ENCODE measurements at regions not wholly inside any gene's neighbourhood (a gene's known extent, or its start where the extent isn't known, plus 50 kb on each side); places are given as distances from the start of the nearest gene placed in this dataset.
"Not testable (repeated sequence)": the region's sequence is repeated elsewhere in the genome, so short reads cannot be mapped to it uniquely, and the experiment has no call there.

DNA sequence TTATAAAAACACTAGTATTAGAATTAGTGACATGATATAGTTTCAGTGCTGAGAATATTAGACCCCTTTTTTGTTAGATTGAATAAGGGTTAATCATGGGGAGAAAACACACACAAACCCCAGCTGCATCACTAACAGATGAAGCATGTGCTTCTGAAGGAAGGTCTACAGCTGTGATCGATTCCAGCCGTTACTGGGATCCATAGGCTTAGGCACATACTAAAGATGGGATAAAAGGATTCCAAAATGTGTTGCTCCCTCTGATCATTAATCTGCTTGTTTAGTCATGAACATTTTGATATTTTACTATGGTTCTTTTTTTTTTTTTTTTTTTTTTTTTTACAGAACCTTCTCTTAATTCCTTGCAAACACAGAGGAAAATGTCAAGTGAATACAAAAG lies 1591.3 kb downstream of the EFNB2 start:
- FAIRE-seq = no peak
- DNase-seq (ENCODE audit: low spot score in 2 of 2) = no peak

DNA sequence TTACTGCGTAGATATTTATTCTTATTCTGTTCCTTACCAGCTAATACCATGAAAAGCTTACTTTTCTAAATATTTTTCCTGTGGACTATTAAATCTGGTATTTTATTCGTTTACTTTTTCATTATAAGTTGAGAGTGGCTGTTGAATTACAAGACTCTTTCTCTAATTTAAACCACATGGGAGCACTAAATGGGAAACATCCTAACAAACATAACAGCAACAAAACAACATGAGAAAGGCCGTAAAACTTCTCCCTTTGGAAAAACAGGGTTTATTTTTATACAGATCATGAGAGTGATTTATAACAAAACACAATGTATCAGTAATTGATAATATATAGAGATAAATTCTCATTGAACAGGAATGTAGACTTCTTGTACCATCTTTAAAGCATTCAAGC lies 1592.1 kb downstream of the EFNB2 start:
- FAIRE-seq (no peak), DNase-seq (ENCODE audit: low spot score in 2 of 2) (no peak)

DNA sequence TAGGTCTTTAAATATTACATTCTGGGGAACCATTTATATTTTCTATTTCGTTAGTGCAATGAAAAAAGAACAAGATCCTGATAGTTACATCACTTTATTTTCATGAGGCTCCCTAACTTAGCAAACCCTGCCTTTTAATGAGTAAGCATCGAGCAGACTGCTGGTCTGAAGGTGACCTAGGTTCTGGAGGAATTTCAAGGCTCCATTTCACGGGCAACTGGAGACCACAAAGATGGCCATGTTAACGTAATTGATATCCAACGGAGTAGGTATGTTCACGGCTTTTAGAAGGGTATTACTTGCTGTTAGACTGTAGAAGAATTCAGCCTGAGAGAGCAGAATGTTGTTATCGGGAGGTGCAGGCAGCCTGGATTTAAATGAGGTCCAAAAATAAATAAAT lies 1597.6 kb downstream of the EFNB2 start:
- no peak for DNase-seq (ENCODE audit: low spot score in 2 of 2)
- no peak for FAIRE-seq

DNA sequence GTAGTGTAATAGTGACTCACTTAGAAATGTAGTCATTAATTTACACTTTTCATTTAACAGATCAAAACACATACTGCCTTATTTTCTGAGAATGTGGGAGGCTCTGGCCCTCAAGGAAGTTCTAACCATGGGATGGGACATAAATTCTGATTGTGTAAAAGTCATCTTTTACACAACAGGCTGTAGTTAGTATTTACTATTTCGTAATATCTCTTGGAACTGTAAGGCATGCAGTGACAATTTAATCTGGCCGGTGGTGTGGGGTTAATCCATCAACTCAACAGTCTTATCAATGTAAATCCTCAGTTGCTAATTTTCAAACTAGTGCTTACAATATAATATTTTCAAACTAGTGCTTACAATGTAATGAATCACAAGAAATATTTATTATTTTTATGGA lies 1599.2 kb downstream of the EFNB2 start:
- no peak for DNase-seq (ENCODE audit: low spot score in 2 of 2)
- no peak for FAIRE-seq

DNA sequence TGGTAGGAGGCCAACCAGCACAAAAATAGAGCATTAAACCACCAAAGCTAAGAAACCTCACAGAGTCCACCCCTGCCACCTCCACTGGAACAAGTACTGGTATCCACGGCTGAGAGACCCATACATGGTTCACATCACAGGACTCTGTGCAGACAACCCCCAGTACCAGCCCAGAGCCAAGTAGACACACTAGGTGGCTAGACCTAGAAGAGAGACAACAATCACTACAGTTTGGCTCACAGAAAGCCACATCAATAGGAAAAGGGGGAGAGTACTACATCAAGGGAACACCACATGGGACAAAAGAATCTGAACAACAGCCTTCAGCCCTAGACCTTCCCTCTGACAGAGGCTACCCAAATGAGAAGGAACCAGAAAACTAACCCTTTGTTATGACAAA lies 1614.9 kb downstream of the EFNB2 start:
- not testable (repeated sequence) for DNase-seq (ENCODE audit: low spot score in 2 of 2); FAIRE-seq

DNA sequence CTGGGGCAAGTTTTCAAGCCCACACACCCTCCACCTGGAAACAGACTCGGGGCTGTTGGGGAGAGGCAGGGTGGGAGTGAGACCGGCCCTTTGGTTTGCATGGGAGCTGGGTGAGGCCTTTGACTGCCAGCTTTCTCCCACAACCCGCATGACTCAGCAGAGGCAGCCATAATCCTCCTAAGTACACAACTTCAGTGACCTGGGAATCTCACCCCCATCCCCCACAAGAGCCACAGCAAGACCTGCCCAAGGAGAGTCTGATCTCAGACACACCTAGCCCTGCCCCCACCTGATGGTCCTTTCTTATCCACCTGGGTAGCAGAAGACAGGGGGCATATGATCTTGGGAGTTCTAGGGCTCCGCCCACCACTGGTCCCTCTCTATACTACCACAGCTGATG lies 1615.4 kb downstream of the EFNB2 start:
- no peak for FAIRE-seq

DNA sequence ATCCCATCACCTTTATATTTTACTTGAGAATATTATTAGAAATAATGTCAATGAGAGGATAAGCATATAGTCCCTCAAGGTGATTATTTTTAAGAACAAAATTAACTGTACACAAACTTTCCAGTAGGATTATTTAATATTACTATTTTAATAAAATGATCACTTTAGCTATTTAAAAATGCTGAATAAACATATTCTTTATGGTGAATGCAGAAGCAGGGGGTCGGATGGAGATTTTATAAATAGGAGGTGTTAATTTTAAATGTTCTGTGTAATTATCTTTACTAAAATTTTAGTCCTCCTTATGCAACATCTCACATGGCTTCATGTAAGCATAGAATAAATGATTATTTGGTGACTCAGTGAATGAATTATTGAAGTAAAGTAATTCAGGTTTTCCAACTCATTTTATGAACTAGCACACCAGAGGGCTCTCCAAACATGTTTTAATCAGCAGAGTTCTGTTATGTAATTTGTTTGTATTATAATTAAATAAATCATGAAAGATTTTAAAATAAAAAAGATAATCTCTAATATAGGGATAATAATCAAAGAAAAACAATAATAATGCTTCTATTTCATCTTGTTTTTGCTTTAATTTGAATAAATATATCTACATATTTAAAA lies 1635.2 kb downstream of the EFNB2 start:
- no peak for DNase-seq (ENCODE audit: low spot score in 2 of 2)
- FAIRE-seq = no peak

More for the DNA sequence above, 1615.4 kb downstream of the EFNB2 start:
- DNase-seq (ENCODE audit: low spot score in 2 of 2) = no peak

DNA sequence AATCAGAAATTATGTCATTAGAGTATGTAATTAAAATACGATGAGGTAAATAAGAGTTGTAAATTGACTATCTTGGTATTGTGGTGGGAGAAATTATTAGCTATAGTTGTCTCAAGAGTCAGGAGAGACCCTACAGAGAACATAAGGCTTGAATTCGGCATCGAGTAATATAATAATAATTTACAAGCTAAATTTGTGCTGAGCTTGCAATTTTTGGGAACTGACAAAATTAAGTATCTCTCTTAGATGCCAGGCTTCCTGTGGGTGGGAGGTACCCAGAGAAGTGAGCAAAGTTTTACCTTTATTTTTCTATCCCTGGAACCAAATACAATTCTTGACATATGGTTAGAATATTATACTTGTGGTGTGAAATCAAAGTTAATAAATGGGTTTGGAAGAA lies 1637.0 kb downstream of the EFNB2 start:
- DNase-seq (ENCODE audit: low spot score in 2 of 2) (no peak), FAIRE-seq (no peak)

DNA sequence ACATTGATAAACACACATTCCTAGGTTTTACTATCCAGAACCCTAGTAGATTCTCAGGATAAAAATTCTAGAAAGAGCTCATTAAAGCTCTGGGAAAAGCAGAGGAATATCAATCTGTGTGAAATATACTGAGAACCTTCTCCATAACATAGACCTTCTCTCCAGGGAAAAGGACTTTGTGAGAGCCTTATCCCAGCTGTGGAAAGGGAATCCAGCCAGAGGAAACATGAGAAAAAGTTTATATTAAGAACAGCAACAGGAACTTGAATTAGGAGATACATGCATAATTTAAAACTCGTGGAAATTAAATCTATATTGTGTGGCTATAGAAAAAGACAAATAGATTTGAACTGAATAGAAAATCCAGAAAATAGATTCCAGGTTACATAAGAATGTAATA lies 1639.9 kb downstream of the EFNB2 start:
- FAIRE-seq (no peak), DNase-seq (ENCODE audit: low spot score in 2 of 2) (no peak)

DNA sequence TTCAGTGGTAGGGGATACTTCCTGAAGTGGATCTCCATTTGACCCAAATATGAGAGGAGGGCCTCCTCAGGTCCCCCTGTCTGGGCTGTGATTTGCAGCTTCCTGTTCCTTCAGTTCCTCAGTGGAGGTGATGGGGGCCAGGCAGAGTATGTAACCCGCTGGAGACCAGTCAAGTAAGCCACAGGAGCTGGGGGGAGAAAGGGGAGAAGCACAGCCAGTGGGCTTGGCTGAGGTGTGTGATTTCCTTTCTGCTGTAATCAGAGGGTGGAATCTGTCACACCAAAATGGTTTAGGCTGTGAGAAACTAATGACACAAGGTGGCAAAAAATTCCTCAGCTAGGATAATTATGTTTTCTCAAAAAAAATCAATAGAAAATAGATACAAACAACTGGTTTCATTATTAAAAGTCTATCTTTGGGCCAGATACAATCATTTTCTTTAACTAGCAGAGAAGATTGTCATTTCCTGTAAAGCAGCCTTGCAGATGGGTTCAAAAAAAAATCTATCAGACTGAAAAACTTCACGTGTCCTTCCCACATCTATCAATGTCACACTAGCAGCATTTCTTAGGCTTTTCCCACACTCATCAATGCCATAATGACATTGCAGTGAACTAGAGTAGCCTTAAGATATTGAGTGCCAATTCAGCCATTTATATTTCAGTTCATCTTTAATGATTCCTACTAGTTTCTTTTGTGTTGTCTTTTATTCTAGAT lies 1660.3 kb downstream of the EFNB2 start:
- FAIRE-seq (no peak), DNase-seq (ENCODE audit: low spot score in 2 of 2) (no peak)

DNA sequence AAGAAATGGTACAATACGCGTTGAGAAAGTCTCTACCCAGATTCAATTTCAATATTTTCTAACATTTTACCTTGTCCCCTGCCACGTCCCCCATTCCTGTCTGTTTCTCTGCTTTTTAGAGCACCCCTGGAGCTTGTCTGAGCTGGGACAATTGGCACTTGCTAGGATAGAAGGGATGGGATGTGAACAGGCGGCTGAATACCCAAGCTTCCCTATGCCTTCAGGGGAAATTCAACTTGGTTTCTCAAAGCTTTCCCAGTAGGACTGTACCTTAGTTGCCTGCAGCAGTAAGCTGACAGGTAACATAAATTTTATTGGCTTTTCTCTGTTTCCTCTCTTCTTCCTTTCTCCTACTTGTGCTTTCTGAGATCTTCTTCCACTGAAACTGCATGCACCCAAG lies 1663.3 kb downstream of the EFNB2 start:
- DNase-seq (ENCODE audit: low spot score in 2 of 2) = no peak
- FAIRE-seq = no peak

DNA sequence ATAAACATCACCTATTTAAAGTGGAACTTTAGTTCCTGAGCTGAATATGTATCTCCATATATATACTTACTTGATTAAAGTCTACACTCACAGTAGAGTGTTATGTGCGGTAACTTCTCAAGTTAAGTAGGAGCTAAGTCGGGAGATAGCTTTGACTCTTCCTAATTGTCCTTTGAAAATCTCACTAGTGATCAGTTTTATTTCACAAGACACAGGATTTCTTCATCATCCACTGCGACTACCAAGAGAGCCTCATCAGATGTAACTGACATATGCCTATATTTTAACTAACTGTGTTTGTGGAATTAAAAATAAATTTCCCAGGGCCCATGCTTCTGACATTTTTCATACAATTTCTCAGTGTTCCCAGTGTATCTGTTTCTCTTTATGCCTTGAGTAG lies 1664.0 kb downstream of the EFNB2 start:
- DNase-seq (ENCODE audit: low spot score in 2 of 2) (no peak), FAIRE-seq (no peak)

DNA sequence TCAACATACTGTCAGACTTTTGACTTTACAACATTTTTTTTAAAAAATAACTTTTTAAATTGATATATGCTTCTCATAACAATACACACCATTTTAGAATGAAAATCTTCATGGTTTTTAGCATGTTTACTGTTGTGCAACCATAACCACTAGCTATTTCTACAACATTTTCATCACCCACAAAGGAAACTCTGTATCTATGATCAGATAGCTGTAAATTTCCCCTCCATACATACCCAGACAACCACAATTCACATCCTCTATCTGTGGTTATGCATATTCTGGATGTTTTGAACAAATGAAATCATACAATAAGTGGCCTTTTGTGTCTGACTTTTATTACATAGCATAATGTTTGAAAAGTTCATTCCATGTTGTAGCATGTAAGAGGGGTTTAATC lies 1666.0 kb downstream of the EFNB2 start:
- DNase-seq (ENCODE audit: low spot score in 2 of 2) (no peak), FAIRE-seq (no peak)

DNA sequence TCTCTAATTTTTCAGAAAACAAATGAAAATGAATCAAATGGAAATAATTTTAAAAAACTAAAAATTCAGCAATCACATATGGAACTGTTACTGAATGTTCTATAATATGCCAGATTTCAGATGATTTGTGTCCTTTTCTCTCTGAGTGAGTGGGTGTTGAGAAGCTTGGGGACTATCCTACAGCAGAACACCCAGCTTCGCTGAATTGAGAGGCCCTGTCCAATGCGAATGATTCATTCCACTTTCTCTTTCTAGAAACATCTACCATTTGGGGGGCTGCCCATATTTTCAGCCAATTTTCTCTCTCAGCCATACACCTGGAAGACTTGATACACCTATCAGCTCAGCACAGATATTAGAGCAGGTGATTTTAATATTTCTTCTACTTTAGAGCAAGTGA lies 1666.7 kb downstream of the EFNB2 start:
- FAIRE-seq (no peak), DNase-seq (ENCODE audit: low spot score in 2 of 2) (no peak)

DNA sequence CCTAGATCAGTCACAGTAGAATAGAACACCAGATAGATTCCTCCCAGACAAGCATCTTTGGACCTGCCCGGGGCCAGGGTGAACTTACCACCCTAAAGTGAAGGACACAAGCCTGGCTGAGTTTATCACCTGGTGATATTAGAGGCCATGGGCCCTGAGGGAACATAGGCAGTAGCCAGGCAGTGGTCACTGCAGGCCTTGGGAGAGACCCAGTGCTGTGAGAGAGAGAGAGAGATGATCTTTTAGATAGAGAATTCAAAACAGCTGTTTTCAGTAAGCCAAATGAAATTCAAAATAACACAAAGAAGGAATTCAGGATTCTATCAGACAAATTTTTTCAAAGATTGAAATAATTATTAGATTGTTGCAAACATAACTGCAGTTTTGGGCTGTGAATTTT lies 1679.9 kb downstream of the EFNB2 start:
- FAIRE-seq = no peak
- no peak for DNase-seq (ENCODE audit: low spot score in 2 of 2)

DNA sequence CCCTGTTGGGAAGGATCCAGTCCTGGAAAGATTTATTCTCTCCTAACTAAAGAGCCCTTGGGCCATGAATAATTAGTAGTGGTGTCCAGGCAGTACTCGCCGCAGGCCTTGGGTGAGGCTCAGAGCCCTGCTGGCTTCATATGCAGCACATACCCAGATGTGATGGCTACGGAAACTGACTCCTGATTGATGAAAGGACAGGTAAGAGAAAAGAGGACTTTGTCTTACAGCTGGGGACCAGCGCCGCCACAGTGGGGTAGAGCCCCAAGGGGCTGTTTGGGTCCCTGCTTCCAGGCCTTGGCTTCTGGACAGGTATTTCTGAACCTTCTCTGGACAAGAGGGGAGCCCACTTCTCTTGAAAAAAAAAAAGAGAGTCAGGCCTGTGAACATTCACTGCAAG lies 1680.8 kb downstream of the EFNB2 start:
- FAIRE-seq = no peak
- no peak for DNase-seq (ENCODE audit: low spot score in 2 of 2)

DNA sequence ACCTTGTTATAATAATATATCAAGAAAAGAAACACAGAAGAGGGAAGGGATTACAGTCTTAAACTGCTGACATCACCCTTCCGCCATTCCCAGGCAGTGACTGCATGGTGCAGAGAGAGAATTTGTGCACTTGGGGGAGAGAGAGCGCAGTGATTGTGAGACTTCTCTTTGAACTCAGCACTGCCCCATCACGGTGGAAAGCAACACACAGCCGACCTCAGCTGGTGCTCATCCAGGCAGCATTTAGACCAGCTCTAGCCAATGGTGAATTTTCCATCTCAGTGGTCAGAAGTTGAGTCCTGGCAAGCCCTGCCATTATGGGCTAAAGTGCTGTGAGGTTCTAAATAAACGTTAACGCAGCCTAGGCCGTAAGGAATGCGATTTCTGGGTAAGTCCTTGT lies 1681.5 kb downstream of the EFNB2 start:
- no peak for FAIRE-seq
- DNase-seq (ENCODE audit: low spot score in 2 of 2) = no peak

DNA sequence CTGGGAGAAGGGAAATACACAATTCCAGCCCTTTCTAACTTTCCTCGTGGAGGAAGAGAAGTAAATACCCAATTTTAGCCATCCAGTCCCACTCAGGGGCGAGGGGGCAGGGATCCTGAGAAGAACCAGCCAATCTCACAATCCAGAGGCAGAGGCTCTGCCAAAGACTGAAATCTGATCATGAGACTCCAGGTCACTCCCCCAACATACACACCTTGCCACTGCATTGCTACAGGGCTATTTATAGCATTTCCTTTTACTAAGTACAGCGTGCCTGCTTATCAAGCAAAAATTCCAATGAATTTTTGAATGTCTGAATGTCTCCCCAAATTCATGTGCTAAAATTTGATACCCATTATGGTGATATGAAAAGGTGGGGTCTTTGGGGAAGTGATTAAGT lies 1687.5 kb downstream of the EFNB2 start:
- no peak for DNase-seq (ENCODE audit: low spot score in 2 of 2)
- FAIRE-seq = no peak

DNA sequence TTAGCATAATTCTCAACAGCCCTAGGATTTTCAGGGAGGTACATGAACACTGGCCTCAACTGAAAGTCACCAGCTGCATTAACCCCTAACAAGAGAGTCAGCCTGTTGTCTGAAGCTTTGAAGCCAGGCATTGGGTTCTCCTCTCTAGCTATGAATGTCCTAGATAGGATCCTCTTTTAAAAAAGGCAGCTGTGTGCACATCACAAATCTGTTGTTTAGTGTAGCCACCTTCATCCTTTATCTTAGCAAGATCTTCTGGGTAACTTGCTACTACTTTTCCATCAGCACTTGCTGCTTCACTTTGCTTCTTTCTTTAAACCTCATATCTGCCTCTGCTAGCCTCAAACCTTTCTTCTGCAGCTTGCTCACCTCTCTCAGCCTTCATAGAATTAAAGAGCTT lies 1692.1 kb downstream of the EFNB2 start:
- DNase-seq (ENCODE audit: low spot score in 2 of 2) (no peak), FAIRE-seq (no peak)

DNA sequence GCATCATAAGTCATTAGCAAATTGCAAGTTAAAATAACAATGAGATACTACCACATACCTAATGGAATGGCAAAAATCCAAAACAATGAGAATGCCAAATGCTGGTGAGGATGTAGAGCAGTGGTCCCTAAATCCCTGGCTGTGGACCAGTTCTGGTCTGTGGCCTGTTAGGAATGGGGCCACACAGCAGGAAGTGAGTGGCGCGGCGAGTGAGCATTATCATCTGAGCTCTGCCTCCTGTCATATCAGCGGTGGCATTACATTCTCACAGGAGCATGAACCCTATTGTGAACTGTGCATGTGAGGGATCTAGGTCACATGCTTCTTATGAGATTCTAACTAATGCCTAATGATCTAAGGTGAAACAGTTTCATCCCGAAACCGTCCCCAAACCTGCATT lies 1694.4 kb downstream of the EFNB2 start:
- DNase-seq (ENCODE audit: low spot score in 2 of 2) = no peak
- FAIRE-seq = no peak

DNA sequence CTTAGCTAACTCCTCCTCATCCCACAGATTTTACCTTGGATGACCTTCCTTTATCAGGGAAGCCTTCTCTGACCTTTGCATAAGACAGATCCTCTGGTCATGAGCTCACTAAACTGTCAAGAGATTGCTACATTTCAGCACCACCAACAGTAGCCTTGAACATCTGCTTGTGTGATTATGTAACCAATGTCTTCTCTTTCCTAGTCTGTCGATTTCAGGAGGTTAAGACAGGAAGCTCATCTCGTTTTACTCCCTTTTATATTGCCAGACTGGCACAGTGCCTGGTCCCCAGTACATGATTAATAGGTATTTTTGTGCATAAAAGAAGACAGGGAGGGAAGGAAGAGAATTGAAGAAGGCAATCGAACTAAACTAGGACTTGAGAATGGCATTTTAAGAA lies 1697.7 kb downstream of the EFNB2 start:
- DNase-seq (ENCODE audit: low spot score in 2 of 2) = no peak
- FAIRE-seq = no peak

DNA sequence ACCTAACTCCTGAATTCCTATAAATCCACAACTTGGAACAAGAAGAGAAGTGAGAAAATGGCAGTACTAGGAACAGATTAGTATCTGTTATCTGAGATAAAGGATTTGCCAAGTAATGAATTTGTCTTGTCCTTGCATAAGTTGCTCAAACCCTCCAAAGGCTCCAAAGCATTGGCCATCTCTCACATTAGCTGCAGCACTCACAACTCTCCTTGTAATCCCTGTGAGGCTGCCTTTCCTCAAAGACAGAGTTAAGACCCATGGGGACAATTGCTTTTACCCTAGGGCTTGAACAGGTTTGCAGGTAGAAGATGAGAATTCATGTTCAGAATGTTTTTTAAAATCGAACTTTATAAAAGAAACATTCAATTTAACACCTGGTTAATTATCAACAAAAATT lies 1702.2 kb downstream of the EFNB2 start:
- no peak for DNase-seq (ENCODE audit: low spot score in 2 of 2)
- FAIRE-seq = no peak

DNA sequence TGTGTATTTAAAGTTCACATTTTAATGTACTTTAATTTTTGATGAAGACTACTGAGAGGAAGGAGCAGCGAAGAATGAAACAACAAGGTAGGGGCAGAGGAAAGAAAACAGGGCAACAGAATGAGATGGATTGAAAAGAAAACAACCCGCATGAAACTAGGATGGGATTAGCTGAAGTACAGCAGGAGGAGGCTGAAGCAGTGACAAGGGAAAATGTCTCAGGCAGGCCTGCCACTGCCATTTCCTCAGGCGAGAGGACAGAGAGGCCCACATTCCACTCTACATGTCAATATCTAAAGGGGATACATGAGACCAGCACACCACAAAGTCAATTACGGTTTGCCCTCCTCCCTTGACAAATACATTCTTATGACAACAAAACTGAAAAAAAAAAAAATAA lies 1703.2 kb downstream of the EFNB2 start:
- FAIRE-seq = no peak
- no peak for DNase-seq (ENCODE audit: low spot score in 2 of 2)

Measured in frontal cortex (tissue), 3 donors.